ENCODE measurements at regions not wholly inside any gene's neighbourhood (a gene's known extent, or its start where the extent isn't known, plus 50 kb on each side); places are given as distances from the start of the nearest gene placed in this dataset.

DNA sequence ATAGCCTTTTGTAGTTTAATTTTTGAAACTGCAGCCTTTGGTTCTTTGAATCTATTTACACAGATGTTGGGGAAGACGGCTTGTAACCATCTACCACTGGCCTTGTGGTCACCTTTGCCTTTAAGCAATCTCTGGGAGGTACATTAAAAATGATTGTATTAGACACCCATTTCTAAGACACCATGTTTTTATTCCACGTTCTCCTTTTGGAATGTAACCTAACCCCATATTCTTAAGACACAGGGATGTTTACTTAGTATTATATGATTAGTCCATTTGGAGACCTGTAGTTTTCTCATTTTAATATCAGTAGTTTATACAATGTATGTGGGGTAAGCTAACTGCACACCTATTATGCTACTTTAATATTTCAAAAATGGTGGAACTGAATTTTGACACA, 175.1 kb upstream of the PLSCR5 start (continued):
- no peak for TF ChIP-seq CHD2 (IDR thresholded peaks at IDR 0.05; ENCODE audit: borderline replicate concordance, low read depth, low read length)

DNA sequence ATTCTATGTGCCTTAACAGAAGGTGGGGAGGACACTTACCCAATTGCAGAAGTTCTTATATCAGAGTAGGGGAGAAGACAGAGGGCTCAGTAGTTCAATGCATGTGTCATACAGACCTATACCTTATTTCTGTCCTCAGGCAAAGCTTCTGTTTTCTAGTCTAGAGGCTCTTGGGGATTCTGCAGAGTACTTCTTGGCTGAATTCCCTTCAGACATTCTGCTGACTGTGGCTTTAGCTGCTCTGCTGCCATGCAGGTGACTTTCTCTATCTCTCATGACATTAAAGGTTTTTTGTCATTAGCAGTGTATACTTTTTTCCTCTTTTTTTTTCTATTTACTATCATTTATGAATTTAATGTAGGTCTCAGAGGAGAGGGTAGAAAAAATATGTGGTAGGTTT, 172.8 kb upstream of the PLSCR5 start:
- Histone ChIP-seq H3K4me3 (no peak overlapping the region), H3K79me2 (ENCODE audit: control insufficient read depth, insufficient read depth, low read length) (no peaks in the 10 kb centered on the region), H3K4me2 (ENCODE audit: control insufficient read depth, insufficient read depth) (no peak overlapping the region), H3K36me3 (ENCODE audit: control insufficient read depth in 2 of 2, insufficient read depth in 2 of 2, low read length in 1 of 2) (no peaks in the 10 kb centered on the region), H3K27ac (ENCODE audit: control insufficient read depth, insufficient read depth) (no peak overlapping the region), H3K27me3 (replicated peaks in 1 of 2; ENCODE audit: control insufficient read depth in 2 of 2, insufficient read depth in 2 of 2, low read length in 1 of 2) (no peaks in the 10 kb centered on the region), H3K9ac (ENCODE audit: control insufficient read depth, insufficient read depth, low read length) (no peak overlapping the region), H3K4me1 (ENCODE audit: control insufficient read depth, insufficient read depth, low read length) (no peaks in the 10 kb centered on the region), H4K20me1 (ENCODE audit: control insufficient read depth, insufficient read depth) (no peaks in the 10 kb centered on the region), H2AFZ (ENCODE audit: control insufficient read depth, low read depth, low read length) (no peak overlapping the region), H3K9me3 (replicated peaks; ENCODE audit: control insufficient read depth, insufficient read depth, low read length) (no peaks in the 10 kb centered on the region)
- ChIA-PET SMC1A (ENCODE audit: uncharacterized antibody, unreplicated experiment) (no interaction called here), POLR2A (no interaction called here), CTCF (no interaction called here), RAD21 (ENCODE audit: unreplicated experiment) (no interaction called here)
- no TSS peak for BruUV-seq (replicated peaks)
- no peak for DNase-seq (ENCODE audit: low read depth, low spot score)
- no peak for ATAC-seq
- intact Hi-C loops (cut with micrococcal nuclease; ENCODE audit: unreplicated experiment) (no loop called here), in situ Hi-C loops (cut with MboI) (no loop called here)
- FAIRE-seq: no peak
- no peak for TF ChIP-seq ATF7 (IDR thresholded peaks at IDR 0.05; ENCODE audit: low read depth)

DNA sequence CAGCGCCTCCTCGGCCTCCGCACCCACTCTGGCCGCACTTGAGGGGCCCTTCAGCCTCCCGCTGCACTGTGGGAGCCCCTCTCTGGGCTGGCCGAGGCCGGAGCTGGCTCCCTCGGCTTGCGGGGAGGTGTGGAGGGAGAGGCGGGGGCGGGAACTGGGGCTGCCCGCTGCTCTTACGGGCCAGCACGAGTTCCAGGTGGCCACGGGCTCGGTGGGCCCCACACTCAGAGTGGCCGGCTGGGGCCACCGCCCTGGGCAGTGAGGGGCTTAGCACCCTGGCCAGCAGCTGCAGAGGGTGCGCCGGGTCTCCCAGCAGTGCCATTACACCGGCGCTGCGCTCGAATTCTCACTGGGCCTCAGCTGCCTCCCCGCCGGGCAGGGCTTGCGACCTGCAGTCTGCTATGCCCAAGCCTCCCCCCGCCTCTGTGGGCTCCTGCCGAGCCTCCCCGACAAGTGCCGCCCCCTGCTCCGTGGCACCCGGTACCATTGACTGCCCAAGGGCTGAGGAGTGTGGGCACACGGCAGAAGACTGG, 167.1 kb upstream of the PLSCR5 start:
- Histone ChIP-seq H2AFZ (ENCODE audit: control insufficient read depth, low read depth, low read length) (no peak overlapping the region), H4K20me1 (ENCODE audit: control insufficient read depth, insufficient read depth) (no peaks in the 10 kb centered on the region), H3K4me2 (ENCODE audit: control insufficient read depth, insufficient read depth) (no peak overlapping the region), H3K27ac (ENCODE audit: control insufficient read depth, insufficient read depth) (no peak overlapping the region), H3K79me2 (ENCODE audit: control insufficient read depth, insufficient read depth, low read length) (no peaks in the 10 kb centered on the region), H3K36me3 (ENCODE audit: control insufficient read depth in 2 of 2, insufficient read depth in 2 of 2, low read length in 1 of 2) (no peaks in the 10 kb centered on the region), H3K9me3 (replicated peaks; ENCODE audit: control insufficient read depth, insufficient read depth, low read length) (no peaks in the 10 kb centered on the region), H3K4me1 (ENCODE audit: control insufficient read depth, insufficient read depth, low read length) (no peaks in the 10 kb centered on the region), H3K4me3 (no peak overlapping the region), H3K9ac (ENCODE audit: control insufficient read depth, insufficient read depth, low read length) (no peak overlapping the region), H3K27me3 (replicated peaks in 1 of 2; ENCODE audit: control insufficient read depth in 2 of 2, insufficient read depth in 2 of 2, low read length in 1 of 2) (no peaks in the 10 kb centered on the region)
- in situ Hi-C loops (cut with MboI): no loop called here
- no TSS peak for BruUV-seq (replicated peaks)
- FAIRE-seq (no peak), DNase-seq (ENCODE audit: low read depth, low spot score) (no peak), ATAC-seq (no peak)
- WGBS (ENCODE audit: insufficient coverage, insufficient replicate concordance, low lambda C conversion rate, missing lambda C conversion rate): 56% methylated on average over 24 of the region's 34 CpGs
- POLR2A ChIA-PET: no interaction called here
- CTCF ChIA-PET: no interaction called here
- RAD21 ChIA-PET (ENCODE audit: unreplicated experiment): no interaction called here
- intact Hi-C loops (cut with micrococcal nuclease; ENCODE audit: unreplicated experiment): no loop called here
- SMC1A ChIA-PET (ENCODE audit: uncharacterized antibody, unreplicated experiment): no interaction called here
- TF ChIP-seq, protein P1, sequence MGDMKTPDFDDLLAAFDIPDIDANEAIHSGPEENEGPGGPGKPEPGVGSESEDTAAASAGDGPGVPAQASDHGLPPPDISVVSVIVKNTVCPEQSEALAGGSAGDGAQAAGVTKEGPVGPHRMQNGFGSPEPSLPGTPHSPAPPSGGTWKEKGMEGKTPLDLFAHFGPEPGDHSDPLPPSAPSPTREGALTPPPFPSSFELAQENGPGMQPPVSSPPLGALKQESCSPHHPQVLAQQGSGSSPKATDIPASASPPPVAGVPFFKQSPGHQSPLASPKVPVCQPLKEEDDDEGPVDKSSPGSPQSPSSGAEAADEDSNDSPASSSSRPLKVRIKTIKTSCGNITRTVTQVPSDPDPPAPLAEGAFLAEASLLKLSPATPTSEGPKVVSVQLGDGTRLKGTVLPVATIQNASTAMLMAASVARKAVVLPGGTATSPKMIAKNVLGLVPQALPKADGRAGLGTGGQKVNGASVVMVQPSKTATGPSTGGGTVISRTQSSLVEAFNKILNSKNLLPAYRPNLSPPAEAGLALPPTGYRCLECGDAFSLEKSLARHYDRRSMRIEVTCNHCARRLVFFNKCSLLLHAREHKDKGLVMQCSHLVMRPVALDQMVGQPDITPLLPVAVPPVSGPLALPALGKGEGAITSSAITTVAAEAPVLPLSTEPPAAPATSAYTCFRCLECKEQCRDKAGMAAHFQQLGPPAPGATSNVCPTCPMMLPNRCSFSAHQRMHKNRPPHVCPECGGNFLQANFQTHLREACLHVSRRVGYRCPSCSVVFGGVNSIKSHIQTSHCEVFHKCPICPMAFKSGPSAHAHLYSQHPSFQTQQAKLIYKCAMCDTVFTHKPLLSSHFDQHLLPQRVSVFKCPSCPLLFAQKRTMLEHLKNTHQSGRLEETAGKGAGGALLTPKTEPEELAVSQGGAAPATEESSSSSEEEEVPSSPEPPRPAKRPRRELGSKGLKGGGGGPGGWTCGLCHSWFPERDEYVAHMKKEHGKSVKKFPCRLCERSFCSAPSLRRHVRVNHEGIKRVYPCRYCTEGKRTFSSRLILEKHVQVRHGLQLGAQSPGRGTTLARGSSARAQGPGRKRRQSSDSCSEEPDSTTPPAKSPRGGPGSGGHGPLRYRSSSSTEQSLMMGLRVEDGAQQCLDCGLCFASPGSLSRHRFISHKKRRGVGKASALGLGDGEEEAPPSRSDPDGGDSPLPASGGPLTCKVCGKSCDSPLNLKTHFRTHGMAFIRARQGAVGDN (IDR thresholded peaks at IDR 0.05): no peak
- TF ChIP-seq, protein P2, sequence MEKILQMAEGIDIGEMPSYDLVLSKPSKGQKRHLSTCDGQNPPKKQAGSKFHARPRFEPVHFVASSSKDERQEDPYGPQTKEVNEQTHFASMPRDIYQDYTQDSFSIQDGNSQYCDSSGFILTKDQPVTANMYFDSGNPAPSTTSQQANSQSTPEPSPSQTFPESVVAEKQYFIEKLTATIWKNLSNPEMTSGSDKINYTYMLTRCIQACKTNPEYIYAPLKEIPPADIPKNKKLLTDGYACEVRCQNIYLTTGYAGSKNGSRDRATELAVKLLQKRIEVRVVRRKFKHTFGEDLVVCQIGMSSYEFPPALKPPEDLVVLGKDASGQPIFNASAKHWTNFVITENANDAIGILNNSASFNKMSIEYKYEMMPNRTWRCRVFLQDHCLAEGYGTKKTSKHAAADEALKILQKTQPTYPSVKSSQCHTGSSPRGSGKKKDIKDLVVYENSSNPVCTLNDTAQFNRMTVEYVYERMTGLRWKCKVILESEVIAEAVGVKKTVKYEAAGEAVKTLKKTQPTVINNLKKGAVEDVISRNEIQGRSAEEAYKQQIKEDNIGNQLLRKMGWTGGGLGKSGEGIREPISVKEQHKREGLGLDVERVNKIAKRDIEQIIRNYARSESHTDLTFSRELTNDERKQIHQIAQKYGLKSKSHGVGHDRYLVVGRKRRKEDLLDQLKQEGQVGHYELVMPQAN (conservative IDR thresholded peaks at IDR 0.05): no peak
- TF ChIP-seq CEBPB (IDR thresholded peaks at IDR 0.05; ENCODE audit: borderline replicate concordance in 1 of 2, low read depth in 2 of 2, low read length in 2 of 2) (no peak), MTA3 (IDR thresholded peaks at IDR 0.05; ENCODE audit: borderline replicate concordance, low read length) (no peak), MTA2 (IDR thresholded peaks at IDR 0.05; ENCODE audit: low read depth) (no peak), ASH2L (IDR thresholded peaks at IDR 0.05; ENCODE audit: borderline replicate concordance, low read depth) (no peak), KAT2A (conservative IDR thresholded peaks at IDR 0.05; ENCODE audit: control insufficient read depth, low read depth, low read length) (no peak), BMI1 (IDR thresholded peaks at IDR 0.05; ENCODE audit: borderline replicate concordance) (no peak), STAT1 (conservative IDR thresholded peaks at IDR 0.05) (no peak)
